Bone marrow (tissue), 2 donors: ENCODE measurements at regions not wholly inside any gene's neighbourhood (a gene's known extent, or its start where the extent isn't known, plus 50 kb on each side); places are given as distances from the start of the nearest gene placed in this dataset.

ENCODE experiments used
- DNase-seq, 2 donors: peaks; one replicate each; lab custom pipeline; 2025; lab: John Stamatoyannopoulos, UW

GRCh38 chr13:73286942-73287620 lies 228.3 kb downstream of the KLF5 start:
- DNase-seq, result no peak

- DNase-seq, result no peak
Measured at GRCh38 chr13:73286177-73286576, 227.4 kb downstream of the KLF5 start.

- no peak for DNase-seq
Measured at GRCh38 chr13:73284081-73284874, 225.5 kb downstream of the KLF5 start.

GRCh38 chr13:73283636-73284035 lies 224.8 kb downstream of the KLF5 start:
- DNase-seq, result no peak

GRCh38 chr13:73281746-73282145 lies 222.9 kb downstream of the KLF5 start:
- DNase-seq, result no peak

GRCh38 chr13:73278186-73278585 lies 219.4 kb downstream of the KLF5 start:
- no peak for DNase-seq

GRCh38 chr13:73275163-73275562 lies 216.4 kb downstream of the KLF5 start:
- no peak for DNase-seq

- DNase-seq, result no peak
Measured at GRCh38 chr13:73274147-73274546, 215.3 kb downstream of the KLF5 start.

- DNase-seq, result no peak
Measured at GRCh38 chr13:73273745-73274144, 214.9 kb downstream of the KLF5 start.

GRCh38 chr13:73273276-73273675 lies 214.5 kb downstream of the KLF5 start:
- no peak for DNase-seq

GRCh38 chr13:73272831-73273230 lies 214.0 kb downstream of the KLF5 start:
- DNase-seq, result no peak

- DNase-seq, result no peak
Measured at GRCh38 chr13:73268306-73268705, 209.5 kb downstream of the KLF5 start.

- no peak for DNase-seq
Measured at GRCh38 chr13:73266640-73267180, 207.9 kb downstream of the KLF5 start.

- DNase-seq, result no peak
Measured at GRCh38 chr13:73262862-73263627, 204.2 kb downstream of the KLF5 start.

- DNase-seq, result no peak
Measured at GRCh38 chr13:73261739-73262216, 203.0 kb downstream of the KLF5 start.

GRCh38 chr13:73259061-73260017 lies 200.5 kb downstream of the KLF5 start:
- no peak for DNase-seq

GRCh38 chr13:73258406-73258805 lies 199.6 kb downstream of the KLF5 start:
- DNase-seq, result no peak

GRCh38 chr13:73254827-73255226 lies 196.0 kb downstream of the KLF5 start:
- DNase-seq, result no peak

GRCh38 chr13:73251626-73252265 lies 192.9 kb downstream of the KLF5 start:
- no peak for DNase-seq

- DNase-seq, result no peak
Measured at GRCh38 chr13:73250061-73250460, 191.3 kb downstream of the KLF5 start.
